ENCODE measurements at regions not wholly inside any gene's neighbourhood (a gene's known extent, or its start where the extent isn't known, plus 50 kb on each side); places are given as distances from the start of the nearest gene placed in this dataset.

DNA sequence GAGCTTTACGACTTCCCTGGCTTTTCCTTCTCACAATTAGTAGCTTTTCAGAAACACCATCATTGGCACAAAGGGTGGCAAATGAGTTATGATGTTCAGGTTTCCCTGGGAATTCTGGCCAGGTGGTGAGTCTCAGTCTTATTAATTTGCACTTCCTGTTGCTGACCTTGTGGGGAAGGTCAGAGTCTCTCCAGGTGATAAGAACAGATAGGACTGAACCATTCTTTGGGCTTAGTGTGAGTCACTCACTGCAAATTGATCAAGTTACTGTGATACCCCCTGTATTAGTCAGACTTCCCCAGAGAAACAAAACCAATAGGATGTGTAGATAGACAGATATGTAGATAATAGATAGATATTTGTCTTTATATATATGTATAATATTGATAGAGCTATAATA lies 53.8 kb upstream of the RANBP3L start:
- Histone ChIP-seq H3K4me3 (ENCODE audit: low read length in 2 of 2) (no peak overlapping the region), H3K4me1 (ENCODE audit: control insufficient read depth in 2 of 2, insufficient read depth in 2 of 2, low read length in 2 of 2) (no peaks in the 10 kb centered on the region), H3K27ac (ENCODE audit: low read depth in 1 of 2, low read length in 1 of 2) (no peak overlapping the region), H3K9me3 (ENCODE audit: control insufficient read depth in 2 of 2, insufficient read depth in 1 of 2, low read length in 1 of 2) (no peaks in the 10 kb centered on the region), H3K36me3 (ENCODE audit: control insufficient read depth in 2 of 2, insufficient read depth in 2 of 2, low read length in 1 of 2) (no peaks in the 10 kb centered on the region), H3K27me3 (ENCODE audit: control insufficient read depth in 2 of 2, insufficient read depth in 1 of 2, low read length in 1 of 2) (no peaks in the 10 kb centered on the region)
- no peak for DNase-seq (ENCODE audit: low read depth in 6 of 9, low spot score in 9 of 9)
- WGBS: 100% methylated on average over 1 of the region's 1 CpG

GRCh38 chr5:36356915-36357314 lies 55.2 kb upstream of the RANBP3L start:
- Histone ChIP-seq H3K27ac (ENCODE audit: low read depth in 1 of 2, low read length in 1 of 2) (no peak overlapping the region), H3K27me3 (ENCODE audit: control insufficient read depth in 2 of 2, insufficient read depth in 1 of 2, low read length in 1 of 2) (no peaks in the 10 kb centered on the region), H3K9me3 (ENCODE audit: control insufficient read depth in 2 of 2, insufficient read depth in 1 of 2, low read length in 1 of 2) (no peaks in the 10 kb centered on the region), H3K4me3 (ENCODE audit: low read length in 2 of 2) (no peak overlapping the region), H3K36me3 (ENCODE audit: control insufficient read depth in 2 of 2, insufficient read depth in 2 of 2, low read length in 1 of 2) (no peaks in the 10 kb centered on the region), H3K4me1 (ENCODE audit: control insufficient read depth in 2 of 2, insufficient read depth in 2 of 2, low read length in 2 of 2) (no peaks in the 10 kb centered on the region)
- over 99% methylated on average over 2 of the region's 2 CpGs for WGBS
- no peak for DNase-seq (ENCODE audit: low read depth in 6 of 9, low spot score in 9 of 9)

- H3K4me1 ChIP-seq (ENCODE audit: control insufficient read depth in 2 of 2, insufficient read depth in 2 of 2, low read length in 2 of 2): no peaks in the 10 kb centered on the region
- no peaks in the 10 kb centered on the region for H3K36me3 ChIP-seq (ENCODE audit: control insufficient read depth in 2 of 2, insufficient read depth in 2 of 2, low read length in 1 of 2)
- 48% methylated on average over 5 of the region's 5 CpGs for WGBS
- no peaks in the 10 kb centered on the region for H3K9me3 ChIP-seq (ENCODE audit: control insufficient read depth in 2 of 2, insufficient read depth in 1 of 2, low read length in 1 of 2)
- H3K4me3 ChIP-seq (ENCODE audit: low read length in 2 of 2): no peak overlapping the region
- no peak for DNase-seq (ENCODE audit: low read depth in 6 of 9, low spot score in 9 of 9)
- no peaks in the 10 kb centered on the region for H3K27me3 ChIP-seq (ENCODE audit: control insufficient read depth in 2 of 2, insufficient read depth in 1 of 2, low read length in 1 of 2)
- no peak overlapping the region for H3K27ac ChIP-seq (ENCODE audit: low read depth in 1 of 2, low read length in 1 of 2)
Observed at GRCh38 chr5:36357391-36357975, 55.8 kb upstream of the RANBP3L start.

DNA sequence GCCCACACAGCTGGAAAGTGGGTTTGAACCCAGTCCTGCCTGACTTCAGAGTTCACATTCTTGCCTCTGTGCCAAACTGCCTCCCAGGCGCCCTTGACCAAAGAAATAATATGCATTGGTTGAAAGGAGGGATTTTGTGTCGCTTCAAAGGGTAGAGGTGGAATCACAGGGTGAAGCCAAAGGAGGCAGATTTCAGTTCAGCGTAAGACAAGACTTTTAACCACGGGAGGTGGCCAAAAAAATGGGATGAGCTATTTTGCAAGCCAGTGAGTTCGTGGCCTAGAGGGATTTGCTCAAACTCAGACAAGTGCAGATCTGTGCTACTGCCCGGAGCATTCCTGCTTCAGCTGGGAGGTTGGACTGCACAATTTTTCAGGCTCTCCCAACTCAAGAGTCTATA lies 57.6 kb upstream of the RANBP3L start:
- H3K36me3 ChIP-seq (ENCODE audit: control insufficient read depth in 2 of 2, insufficient read depth in 2 of 2, low read length in 1 of 2): no peaks in the 10 kb centered on the region
- no peaks in the 10 kb centered on the region for H3K4me1 ChIP-seq (ENCODE audit: control insufficient read depth in 2 of 2, insufficient read depth in 2 of 2, low read length in 2 of 2)
- no peak overlapping the region for H3K27ac ChIP-seq (ENCODE audit: low read depth in 1 of 2, low read length in 1 of 2)
- H3K27me3 ChIP-seq (ENCODE audit: control insufficient read depth in 2 of 2, insufficient read depth in 1 of 2, low read length in 1 of 2): no peaks in the 10 kb centered on the region
- no peaks in the 10 kb centered on the region for H3K9me3 ChIP-seq (ENCODE audit: control insufficient read depth in 2 of 2, insufficient read depth in 1 of 2, low read length in 1 of 2)
- DNase-seq (ENCODE audit: low read depth in 6 of 9, low spot score in 9 of 9): no peak
- WGBS: 95% methylated on average over 6 of the region's 6 CpGs
- no peak overlapping the region for H3K4me3 ChIP-seq (ENCODE audit: low read length in 2 of 2)

DNA sequence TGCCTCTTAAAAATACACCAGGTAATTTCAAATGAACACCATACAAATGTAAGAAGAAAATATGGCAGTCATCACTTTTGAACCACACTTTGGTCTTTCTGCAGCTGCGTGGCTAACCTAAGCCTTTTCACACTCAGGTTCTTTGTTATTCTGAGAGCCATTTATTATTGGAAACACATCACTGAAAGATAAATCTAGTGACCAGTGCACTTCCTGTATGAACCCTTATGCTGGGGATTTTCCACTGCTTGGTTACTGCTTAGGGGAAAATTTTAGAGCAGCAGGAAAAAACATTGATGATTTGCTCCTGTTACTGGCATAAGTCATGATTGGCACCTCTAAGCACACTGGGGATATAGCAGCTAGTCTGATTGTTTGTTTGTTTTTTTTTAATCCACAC lies 58.6 kb upstream of the RANBP3L start:
- Histone ChIP-seq H3K4me3 (ENCODE audit: low read length in 2 of 2) (no peak overlapping the region), H3K27ac (ENCODE audit: low read depth in 1 of 2, low read length in 1 of 2) (no peak overlapping the region), H3K27me3 (ENCODE audit: control insufficient read depth in 2 of 2, insufficient read depth in 1 of 2, low read length in 1 of 2) (no peaks in the 10 kb centered on the region), H3K9me3 (ENCODE audit: control insufficient read depth in 2 of 2, insufficient read depth in 1 of 2, low read length in 1 of 2) (no peaks in the 10 kb centered on the region), H3K36me3 (ENCODE audit: control insufficient read depth in 2 of 2, insufficient read depth in 2 of 2, low read length in 1 of 2) (no peaks in the 10 kb centered on the region), H3K4me1 (ENCODE audit: control insufficient read depth in 2 of 2, insufficient read depth in 2 of 2, low read length in 2 of 2) (no peaks in the 10 kb centered on the region)
- 91% methylated on average over 1 of the region's 1 CpG for WGBS
- DNase-seq (ENCODE audit: low read depth in 6 of 9, low spot score in 9 of 9): no peak

GRCh38 chr5:36363101-36363500 lies 61.4 kb upstream of the RANBP3L start:
- Histone ChIP-seq H3K4me1 (ENCODE audit: control insufficient read depth in 2 of 2, insufficient read depth in 2 of 2, low read length in 2 of 2) (no peaks in the 10 kb centered on the region), H3K27ac (ENCODE audit: low read depth in 1 of 2, low read length in 1 of 2) (no peak overlapping the region), H3K27me3 (ENCODE audit: control insufficient read depth in 2 of 2, insufficient read depth in 1 of 2, low read length in 1 of 2) (no peaks in the 10 kb centered on the region), H3K4me3 (ENCODE audit: low read length in 2 of 2) (no peak overlapping the region), H3K9me3 (ENCODE audit: control insufficient read depth in 2 of 2, insufficient read depth in 1 of 2, low read length in 1 of 2) (no peaks in the 10 kb centered on the region), H3K36me3 (ENCODE audit: control insufficient read depth in 2 of 2, insufficient read depth in 2 of 2, low read length in 1 of 2) (no peaks in the 10 kb centered on the region)
- WGBS: 100% methylated on average over 1 of the region's 1 CpG
- no peak for DNase-seq (ENCODE audit: low read depth in 6 of 9, low spot score in 9 of 9)

DNA sequence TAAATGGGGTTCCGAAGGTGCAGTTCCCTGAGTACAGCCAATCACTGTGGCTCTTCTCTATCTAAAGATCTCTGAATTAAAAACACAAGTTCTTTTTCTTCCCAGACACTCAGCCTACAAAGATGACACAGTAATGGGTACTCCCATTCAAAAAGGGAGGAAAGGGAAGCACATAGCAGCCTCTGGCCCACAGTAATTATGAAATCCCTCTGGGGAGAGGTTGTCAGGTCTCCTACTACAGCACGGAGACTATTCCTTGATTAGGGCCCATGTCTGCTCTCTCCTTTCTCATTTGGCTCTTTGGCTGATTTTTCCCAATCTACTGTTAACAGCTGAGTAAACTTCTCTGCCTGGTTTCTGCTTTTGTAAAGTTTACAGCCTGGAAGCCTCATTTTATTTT lies 62.0 kb upstream of the RANBP3L start:
- Histone ChIP-seq H3K36me3 (ENCODE audit: control insufficient read depth in 2 of 2, insufficient read depth in 2 of 2, low read length in 1 of 2) (no peaks in the 10 kb centered on the region), H3K4me1 (ENCODE audit: control insufficient read depth in 2 of 2, insufficient read depth in 2 of 2, low read length in 2 of 2) (no peaks in the 10 kb centered on the region), H3K4me3 (ENCODE audit: low read length in 2 of 2) (no peak overlapping the region), H3K27ac (ENCODE audit: low read depth in 1 of 2, low read length in 1 of 2) (no peak overlapping the region), H3K9me3 (ENCODE audit: control insufficient read depth in 2 of 2, insufficient read depth in 1 of 2, low read length in 1 of 2) (no peaks in the 10 kb centered on the region), H3K27me3 (ENCODE audit: control insufficient read depth in 2 of 2, insufficient read depth in 1 of 2, low read length in 1 of 2) (no peaks in the 10 kb centered on the region)
- WGBS: 95% methylated on average over 2 of the region's 2 CpGs
- DNase-seq (ENCODE audit: low read depth in 6 of 9, low spot score in 9 of 9): no peak

DNA sequence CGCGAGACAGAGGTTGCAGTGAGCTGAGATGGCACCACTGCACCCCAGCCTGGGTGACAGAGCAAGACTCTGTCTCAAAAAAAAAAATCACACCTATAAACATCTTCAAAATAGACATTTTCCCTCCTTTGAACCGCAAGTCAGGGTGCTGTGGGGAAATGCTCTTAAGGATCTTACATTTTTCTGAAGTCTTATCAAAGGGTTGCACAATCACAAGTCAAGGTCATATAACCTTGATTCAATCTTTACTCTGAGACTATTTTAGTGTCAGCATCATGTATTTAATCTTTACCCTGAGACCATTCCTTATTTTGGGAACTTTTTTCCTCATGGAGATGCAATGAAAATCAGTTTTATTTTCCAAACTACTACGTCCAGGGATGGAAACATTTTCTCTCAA lies 62.8 kb upstream of the RANBP3L start:
- WGBS: 86% methylated on average over 4 of the region's 4 CpGs
- H3K27ac ChIP-seq (ENCODE audit: low read depth in 1 of 2, low read length in 1 of 2): no peak overlapping the region
- H3K9me3 ChIP-seq (ENCODE audit: control insufficient read depth in 2 of 2, insufficient read depth in 1 of 2, low read length in 1 of 2): no peaks in the 10 kb centered on the region
- no peaks in the 10 kb centered on the region for H3K36me3 ChIP-seq (ENCODE audit: control insufficient read depth in 2 of 2, insufficient read depth in 2 of 2, low read length in 1 of 2)
- no peak for DNase-seq (ENCODE audit: low read depth in 6 of 9, low spot score in 9 of 9)
- H3K4me1 ChIP-seq (ENCODE audit: control insufficient read depth in 2 of 2, insufficient read depth in 2 of 2, low read length in 2 of 2): no peaks in the 10 kb centered on the region
- H3K4me3 ChIP-seq (ENCODE audit: low read length in 2 of 2): no peak overlapping the region
- no peaks in the 10 kb centered on the region for H3K27me3 ChIP-seq (ENCODE audit: control insufficient read depth in 2 of 2, insufficient read depth in 1 of 2, low read length in 1 of 2)

DNA sequence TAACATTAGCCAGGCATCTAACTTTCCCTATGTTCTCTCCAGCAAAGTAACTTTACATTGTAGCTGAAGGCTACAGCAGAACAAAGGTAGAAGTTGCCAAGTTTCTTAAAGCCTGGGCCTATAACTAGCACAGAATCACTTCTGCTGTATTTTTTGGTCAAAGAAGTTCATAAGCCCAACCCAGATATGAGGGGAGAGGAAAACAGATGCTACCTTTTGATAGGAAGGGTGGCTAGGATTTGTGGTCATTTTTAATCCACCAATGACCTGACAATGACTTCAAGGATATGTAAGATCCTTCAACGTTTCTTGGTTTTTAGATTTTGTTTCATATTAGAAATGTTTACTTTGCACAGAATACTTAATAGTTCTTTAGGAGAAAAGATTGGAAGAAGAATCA lies 64.2 kb upstream of the RANBP3L start:
- no peaks in the 10 kb centered on the region for H3K36me3 ChIP-seq (ENCODE audit: control insufficient read depth in 2 of 2, insufficient read depth in 2 of 2, low read length in 1 of 2)
- WGBS: 19% methylated on average over 1 of the region's 1 CpG
- no peak overlapping the region for H3K27ac ChIP-seq (ENCODE audit: low read depth in 1 of 2, low read length in 1 of 2)
- no peak for DNase-seq (ENCODE audit: low read depth in 6 of 9, low spot score in 9 of 9)
- H3K4me3 ChIP-seq (ENCODE audit: low read length in 2 of 2): no peak overlapping the region
- no peaks in the 10 kb centered on the region for H3K9me3 ChIP-seq (ENCODE audit: control insufficient read depth in 2 of 2, insufficient read depth in 1 of 2, low read length in 1 of 2)
- H3K27me3 ChIP-seq (ENCODE audit: control insufficient read depth in 2 of 2, insufficient read depth in 1 of 2, low read length in 1 of 2): no peaks in the 10 kb centered on the region
- no peaks in the 10 kb centered on the region for H3K4me1 ChIP-seq (ENCODE audit: control insufficient read depth in 2 of 2, insufficient read depth in 2 of 2, low read length in 2 of 2)

DNA sequence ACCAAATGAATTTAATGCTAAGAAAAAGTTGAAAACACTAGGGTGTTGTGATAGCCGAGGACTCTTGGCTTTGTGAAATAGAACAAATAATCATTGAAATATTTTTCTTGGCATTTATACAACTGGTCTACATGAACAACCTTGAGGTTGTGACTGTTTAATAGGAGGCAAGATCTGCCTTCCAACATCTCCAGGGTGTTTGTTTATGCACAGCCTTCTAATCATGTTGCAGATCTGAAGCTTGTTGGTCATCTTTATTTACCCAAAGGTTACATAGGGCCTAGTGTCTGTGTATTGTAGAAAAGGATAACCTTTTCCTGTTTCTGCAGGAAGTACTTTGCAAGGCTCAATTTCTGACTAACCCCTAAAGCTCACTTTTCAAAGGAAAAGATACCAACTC lies 65.2 kb upstream of the RANBP3L start:
- Histone ChIP-seq H3K27me3 (ENCODE audit: control insufficient read depth in 2 of 2, insufficient read depth in 1 of 2, low read length in 1 of 2) (no peaks in the 10 kb centered on the region), H3K27ac (ENCODE audit: low read depth in 1 of 2, low read length in 1 of 2) (no peak overlapping the region), H3K4me1 (ENCODE audit: control insufficient read depth in 2 of 2, insufficient read depth in 2 of 2, low read length in 2 of 2) (no peaks in the 10 kb centered on the region), H3K4me3 (ENCODE audit: low read length in 2 of 2) (no peak overlapping the region), H3K9me3 (ENCODE audit: control insufficient read depth in 2 of 2, insufficient read depth in 1 of 2, low read length in 1 of 2) (no peaks in the 10 kb centered on the region), H3K36me3 (ENCODE audit: control insufficient read depth in 2 of 2, insufficient read depth in 2 of 2, low read length in 1 of 2) (no peaks in the 10 kb centered on the region)
- DNase-seq (ENCODE audit: low read depth in 6 of 9, low spot score in 9 of 9): no peak
- 100% methylated on average over 1 of the region's 1 CpG for WGBS

Measured in thymus (tissue), 11 donors.